Gastrocnemius medialis (tissue), 4 donors: ENCODE measurements at regions not wholly inside any gene's neighbourhood (a gene's known extent, or its start where the extent isn't known, plus 50 kb on each side); places are given as distances from the start of the nearest gene placed in this dataset.

Experiments
- ATAC-seq, 2 donors: fragments of 150-250 bp; one replicate each; pipeline ENCODE4 v1.9.1; 2016
- DNase-seq, 2 donors: peaks; one replicate each; pipeline ENCODE4 v3.0.0-alpha.2; 2019
- H3K27ac ChIP-seq, 4 donors: fragments of 200-600 bp; sonication (generic); 1 replicate in 1 of 4; 2 replicates in 3 of 4; pipeline ENCODE4 v1.5.1; 2016 to 2018; ENCODE audit warnings: mild to moderate bottlenecking in 2 of 4, moderate library complexity in 1 of 4
- H3K27me3 ChIP-seq, 3 donors: fragments of 200-600 bp; sonication (generic) in 2 of 3; 1 replicate in 1 of 3; 2 replicates in 2 of 3; pipeline versions ENCODE4 v1.5.1 to v1.6.0; 2016 to 2019; ENCODE audit warnings: mild to moderate bottlenecking in 1 of 3, moderate library complexity in 1 of 3
- H3K36me3 ChIP-seq, 2 donors: fragments of 200-600 bp; sonication (generic) in 1 of 2; one replicate each; pipeline ENCODE4 v1.5.1; 2017 to 2018
- H3K4me1 ChIP-seq, 2 donors: fragments of 200-600 bp; sonication (generic) in 1 of 2; one replicate each; pipeline ENCODE4 v1.5.1; 2016 to 2017; ENCODE audit warnings: mild to moderate bottlenecking in 2 of 2
- H3K4me3 ChIP-seq, 4 donors: fragments of 200-600 bp; sonication (generic) in 3 of 4; 1 replicate in 1 of 4; 2 replicates in 3 of 4; pipeline ENCODE4 v1.5.1; 2016 to 2019; ENCODE audit warnings: mild to moderate bottlenecking in 2 of 4
- H3K9me3 ChIP-seq, 3 donors: fragments of 200-600 bp; sonication (generic) in 2 of 3; 1 replicate in 1 of 3; 2 replicates in 2 of 3; pipeline ENCODE4 v1.5.1; 2016 to 2019
- POLR2A ChIP-seq, 2 donors: fragments of 450-650 bp; IDR thresholded peaks; one replicate each; pipeline ENCODE4 v1.6.1; 2017; ENCODE audit warnings: antibody characterized with exemption in 2 of 2, mild to moderate bottlenecking in 2 of 2, moderate library complexity in 2 of 2
- in situ Hi-C, 4 donors: fragments of 200-750 bp; cut with MboI; loops; one replicate each; pipeline versions ENCODE4 v1.15.0 to v1.8.0; 2017; ENCODE audit warnings: low sequenced_read_pairs in 4 of 4
- intact Hi-C: fragments of 100-400 bp; cut with DNase I; formaldehyde crosslinking; loops from one replicate; pipeline ENCODE4 v1.15.1; 2023; ENCODE audit warnings: low total_unique reads
- TF ChIP-seq, protein P1 (sequence below), 5 experiments: fragments of 450-650 bp in 3 of 5; fragments of 200-600 bp in 2 of 5; sonication (generic) in 2 of 5; IDR thresholded peaks in 4 of 5; conservative IDR thresholded peaks in 1 of 5; 1 replicate in 4 of 5; 2 replicates in 1 of 5; pipeline ENCODE4 v1.5.1; 2016 to 2019; ENCODE audit warnings: antibody characterized with exemption in 5 of 5, mild to moderate bottlenecking in 3 of 5, moderate library complexity in 3 of 5

DNA sequence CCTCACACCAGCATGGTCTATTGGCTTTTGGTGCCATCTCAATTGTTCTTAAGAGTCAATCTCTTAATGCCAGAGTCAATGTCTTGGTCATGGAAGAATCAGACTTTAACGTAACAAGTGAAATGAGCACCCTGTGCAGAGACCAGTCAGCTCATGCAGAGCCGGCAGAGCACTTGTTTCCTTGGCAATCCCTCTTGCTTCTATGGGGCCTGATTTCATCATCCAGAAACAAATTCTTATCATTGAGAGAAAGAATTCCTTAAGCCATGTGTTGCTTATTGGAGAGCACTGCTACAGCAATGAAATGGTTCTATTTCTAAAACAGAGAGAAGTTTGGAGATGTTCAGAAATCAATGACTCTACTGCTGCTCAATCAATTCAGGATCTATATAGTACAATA is 212.8 kb downstream of the IPMK start:
- Histone ChIP-seq H3K4me3 (no peak overlapping the region), H3K36me3 (no peaks in the 10 kb centered on the region), H3K4me1 (no peaks in the 10 kb centered on the region), H3K27me3 (no peaks in the 10 kb centered on the region), H3K9me3 (no peaks in the 10 kb centered on the region), H3K27ac (no peak overlapping the region)
- intact Hi-C loops (no loop called here), in situ Hi-C loops (no loop called here)
- TF ChIP-seq, protein P1, sequence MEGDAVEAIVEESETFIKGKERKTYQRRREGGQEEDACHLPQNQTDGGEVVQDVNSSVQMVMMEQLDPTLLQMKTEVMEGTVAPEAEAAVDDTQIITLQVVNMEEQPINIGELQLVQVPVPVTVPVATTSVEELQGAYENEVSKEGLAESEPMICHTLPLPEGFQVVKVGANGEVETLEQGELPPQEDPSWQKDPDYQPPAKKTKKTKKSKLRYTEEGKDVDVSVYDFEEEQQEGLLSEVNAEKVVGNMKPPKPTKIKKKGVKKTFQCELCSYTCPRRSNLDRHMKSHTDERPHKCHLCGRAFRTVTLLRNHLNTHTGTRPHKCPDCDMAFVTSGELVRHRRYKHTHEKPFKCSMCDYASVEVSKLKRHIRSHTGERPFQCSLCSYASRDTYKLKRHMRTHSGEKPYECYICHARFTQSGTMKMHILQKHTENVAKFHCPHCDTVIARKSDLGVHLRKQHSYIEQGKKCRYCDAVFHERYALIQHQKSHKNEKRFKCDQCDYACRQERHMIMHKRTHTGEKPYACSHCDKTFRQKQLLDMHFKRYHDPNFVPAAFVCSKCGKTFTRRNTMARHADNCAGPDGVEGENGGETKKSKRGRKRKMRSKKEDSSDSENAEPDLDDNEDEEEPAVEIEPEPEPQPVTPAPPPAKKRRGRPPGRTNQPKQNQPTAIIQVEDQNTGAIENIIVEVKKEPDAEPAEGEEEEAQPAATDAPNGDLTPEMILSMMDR (IDR thresholded peaks at IDR 0.05 in 4 of 5, conservative IDR thresholded peaks at IDR 0.05 in 1 of 5) = no peak
- TF ChIP-seq POLR2A (IDR thresholded peaks at IDR 0.05) = no peak
- no peak for DNase-seq
- ATAC-seq = no peak

DNA sequence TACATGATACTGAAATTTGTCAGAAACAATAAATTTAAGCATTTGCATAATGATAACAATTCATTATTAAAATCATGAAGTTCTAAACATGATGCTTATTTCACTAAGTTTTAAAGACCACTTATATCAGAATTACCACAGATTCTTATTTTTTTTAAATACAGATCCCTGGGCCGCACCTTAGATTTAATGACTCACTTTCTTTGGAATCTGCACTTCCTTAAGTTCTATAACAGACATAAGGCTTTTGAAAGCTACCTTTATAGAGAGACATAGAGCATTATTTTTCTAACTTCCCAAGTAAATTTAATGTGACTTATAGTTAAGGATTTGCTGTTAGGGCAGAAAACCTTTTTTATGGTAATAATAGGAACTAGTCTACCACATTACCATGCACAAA is 214.9 kb downstream of the IPMK start:
- intact Hi-C loops = no loop called here
- Histone ChIP-seq H3K4me3 (no peak overlapping the region), H3K36me3 (no peaks in the 10 kb centered on the region), H3K27ac (no peak overlapping the region), H3K4me1 (no peaks in the 10 kb centered on the region), H3K27me3 (no peaks in the 10 kb centered on the region), H3K9me3 (no peaks in the 10 kb centered on the region)
- TF ChIP-seq, protein P1 (IDR thresholded peaks at IDR 0.05 in 4 of 5, conservative IDR thresholded peaks at IDR 0.05 in 1 of 5) = no peak
- no peak for TF ChIP-seq POLR2A (IDR thresholded peaks at IDR 0.05)
- DNase-seq (no peak), ATAC-seq (no peak)
- in situ Hi-C loops = no loop called here

DNA sequence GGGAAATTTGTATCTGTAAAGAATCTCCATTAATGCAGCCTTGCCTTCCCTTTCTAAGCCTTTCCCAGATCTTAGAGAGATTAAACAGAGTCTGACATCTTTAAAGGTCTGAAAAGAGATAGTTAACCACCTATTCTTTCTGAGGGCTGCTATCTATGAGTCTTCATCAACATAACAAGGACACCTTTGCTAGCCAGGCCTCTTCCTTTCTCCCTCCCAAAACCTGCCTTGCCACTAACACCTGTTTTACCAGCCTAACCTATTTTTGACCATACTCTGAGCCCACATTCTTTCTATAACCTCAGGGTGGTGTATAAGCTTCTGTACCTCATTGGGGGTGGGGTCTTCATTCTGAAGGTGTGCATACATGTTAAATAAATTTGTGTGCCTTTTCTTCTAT is 217.1 kb downstream of the IPMK start:
- DNase-seq (no peak), ATAC-seq (no peak)
- no peaks in the 10 kb centered on the region for H3K9me3 ChIP-seq
- TF ChIP-seq, protein P1 (IDR thresholded peaks at IDR 0.05 in 4 of 5, conservative IDR thresholded peaks at IDR 0.05 in 1 of 5) = no peak
- no peak for TF ChIP-seq POLR2A (IDR thresholded peaks at IDR 0.05)
- H3K4me3 ChIP-seq = no peak overlapping the region
- no peak overlapping the region for H3K27ac ChIP-seq
- intact Hi-C loops (no loop called here), in situ Hi-C loops (no loop called here)
- H3K36me3 ChIP-seq = no peaks in the 10 kb centered on the region
- H3K27me3 ChIP-seq = no peaks in the 10 kb centered on the region
- H3K4me1 ChIP-seq = no peaks in the 10 kb centered on the region

- Histone ChIP-seq H3K27me3 (no peaks in the 10 kb centered on the region), H3K9me3 (no peaks in the 10 kb centered on the region), H3K4me3 (no peak overlapping the region), H3K27ac (no peak overlapping the region), H3K36me3 (no peaks in the 10 kb centered on the region), H3K4me1 (no peaks in the 10 kb centered on the region)
- DNase-seq (no peak), ATAC-seq (no peak)
- in situ Hi-C loops (no loop called here), intact Hi-C loops (no loop called here)
- no peak for TF ChIP-seq POLR2A (IDR thresholded peaks at IDR 0.05)
- TF ChIP-seq, protein P1 (IDR thresholded peaks at IDR 0.05 in 4 of 5, conservative IDR thresholded peaks at IDR 0.05 in 1 of 5) = no peak
Observed at GRCh38 chr10:58048936-58049335, 218.8 kb downstream of the IPMK start.

GRCh38 chr10:58044072-58044471 is 223.6 kb downstream of the IPMK start:
- Histone ChIP-seq H3K36me3 (no peaks in the 10 kb centered on the region), H3K9me3 (no peaks in the 10 kb centered on the region), H3K27ac (no peak overlapping the region), H3K27me3 (no peaks in the 10 kb centered on the region), H3K4me1 (no peaks in the 10 kb centered on the region), H3K4me3 (no peak overlapping the region)
- intact Hi-C loops (no loop called here), in situ Hi-C loops (no loop called here)
- DNase-seq (no peak), ATAC-seq (no peak)
- TF ChIP-seq POLR2A (IDR thresholded peaks at IDR 0.05) = no peak
- TF ChIP-seq, protein P1 (IDR thresholded peaks at IDR 0.05 in 4 of 5, conservative IDR thresholded peaks at IDR 0.05 in 1 of 5) = no peak
